Inferior parietal cortex (tissue), 1 donor: ENCODE measurements at regions not wholly inside any gene's neighbourhood (a gene's known extent, or its start where the extent isn't known, plus 50 kb on each side); places are given as distances from the start of the nearest gene placed in this dataset.

ENCODE experiments used
- DNase-seq: peaks from one replicate; pipeline ENCODE4 v3.0.0-alpha.2; 2016; ENCODE audit errors: extremely low spot score

DNA sequence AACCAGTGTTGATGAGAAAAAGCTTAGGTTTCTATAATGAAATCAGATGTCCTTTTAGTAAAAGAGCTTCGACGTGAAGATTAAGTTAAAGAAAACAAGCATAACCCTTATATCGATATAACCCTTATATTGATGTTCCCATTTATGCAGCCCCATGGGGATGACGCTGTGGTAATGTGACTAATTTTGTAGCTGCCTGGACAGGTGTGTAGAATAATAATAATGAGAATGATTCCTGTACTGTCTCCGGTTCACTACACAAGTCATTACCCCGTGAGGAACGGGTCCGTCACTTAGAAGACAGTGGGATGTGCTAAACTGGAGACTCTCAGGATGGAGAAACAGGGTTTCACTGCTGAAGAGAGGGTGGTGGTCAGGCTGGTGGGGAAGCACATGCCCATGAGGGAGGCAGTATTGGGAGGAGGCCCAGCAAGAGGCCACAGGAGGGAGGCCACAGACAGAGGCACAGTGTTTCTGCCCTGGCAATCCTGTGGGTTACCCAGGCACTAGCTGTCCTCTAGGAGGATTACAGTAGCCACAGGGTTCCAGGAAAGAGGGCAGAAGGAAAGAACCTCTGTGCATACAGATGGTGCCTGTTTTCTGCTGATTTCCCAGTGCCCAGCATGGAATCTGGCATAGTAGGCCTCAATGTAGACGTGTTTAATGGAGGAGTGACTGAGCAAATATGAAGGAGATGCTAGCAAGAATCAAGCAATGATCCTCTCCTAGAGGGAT, 191.1 kb upstream of the TSC22D2 start:
- DNase-seq: no peak

DNA sequence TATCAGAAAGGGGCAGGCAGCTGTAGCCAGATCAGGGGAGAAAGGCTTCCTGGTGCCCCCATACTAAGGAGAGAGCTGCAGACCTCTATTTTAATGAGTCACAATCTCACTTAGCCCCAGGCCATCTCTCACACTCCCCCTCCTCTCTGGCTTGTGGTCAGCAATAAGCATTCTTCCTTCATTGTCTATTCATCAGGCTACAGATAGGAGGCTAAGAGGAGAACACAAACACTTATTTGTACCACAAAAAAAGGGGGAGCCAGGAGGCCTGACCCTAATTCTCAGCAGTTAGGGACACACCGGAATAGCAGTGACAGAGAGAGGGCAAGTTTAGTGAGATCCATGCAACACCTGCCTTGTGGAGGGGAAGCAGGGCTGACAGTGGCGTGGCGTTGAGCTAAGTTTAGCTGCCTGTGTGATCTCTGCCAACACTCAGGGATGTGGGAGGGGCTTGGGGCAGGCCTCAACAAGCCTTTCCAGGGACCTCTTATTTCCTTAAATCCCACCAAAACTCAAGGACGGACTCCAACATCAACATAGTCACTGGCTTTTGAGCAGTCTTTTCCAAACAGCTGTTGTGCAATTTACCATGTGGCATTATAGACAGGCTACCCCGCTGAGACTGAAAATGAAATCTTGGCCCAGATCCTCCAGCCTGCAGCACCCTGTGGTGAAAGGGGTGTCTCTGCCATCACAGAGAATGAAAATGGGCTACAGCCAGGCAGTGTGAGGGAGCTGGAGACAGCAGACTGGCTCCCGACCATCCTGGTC, 191.9 kb upstream of the TSC22D2 start:
- DNase-seq: no peak

GRCh38 chr3:150215616-150216015, 192.5 kb upstream of the TSC22D2 start:
- no peak for DNase-seq

- no peak for DNase-seq
Observed at GRCh38 chr3:150213577-150213976, 194.5 kb upstream of the TSC22D2 start.

GRCh38 chr3:150210461-150211110, 197.5 kb upstream of the TSC22D2 start:
- no peak for DNase-seq

DNA sequence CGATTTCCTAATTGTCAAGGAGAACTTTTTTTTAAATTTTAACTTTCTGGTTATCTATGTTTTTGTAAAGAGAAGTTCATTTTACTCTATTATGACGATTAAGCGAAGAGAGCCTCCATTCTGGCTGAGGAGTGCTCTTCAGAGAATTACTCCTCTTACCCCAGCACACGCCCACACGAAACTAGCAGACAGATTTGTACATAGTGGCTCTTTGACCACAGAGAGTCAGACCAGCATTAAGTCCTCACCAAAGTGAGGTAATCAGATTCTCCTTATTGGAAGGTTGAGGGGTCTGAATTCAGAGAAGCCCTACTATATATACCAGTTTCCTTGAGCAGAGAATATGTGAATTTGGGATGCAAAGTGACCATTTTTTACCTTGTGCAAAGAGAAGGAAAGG, 204.8 kb upstream of the TSC22D2 start:
- DNase-seq: no peak

GRCh38 chr3:150202711-150203110, 205.4 kb upstream of the TSC22D2 start:
- no peak for DNase-seq

GRCh38 chr3:150194957-150195356, 213.1 kb upstream of the TSC22D2 start:
- no peak for DNase-seq

- DNase-seq: no peak
Observed at GRCh38 chr3:150194513-150194912, 213.6 kb upstream of the TSC22D2 start.

DNA sequence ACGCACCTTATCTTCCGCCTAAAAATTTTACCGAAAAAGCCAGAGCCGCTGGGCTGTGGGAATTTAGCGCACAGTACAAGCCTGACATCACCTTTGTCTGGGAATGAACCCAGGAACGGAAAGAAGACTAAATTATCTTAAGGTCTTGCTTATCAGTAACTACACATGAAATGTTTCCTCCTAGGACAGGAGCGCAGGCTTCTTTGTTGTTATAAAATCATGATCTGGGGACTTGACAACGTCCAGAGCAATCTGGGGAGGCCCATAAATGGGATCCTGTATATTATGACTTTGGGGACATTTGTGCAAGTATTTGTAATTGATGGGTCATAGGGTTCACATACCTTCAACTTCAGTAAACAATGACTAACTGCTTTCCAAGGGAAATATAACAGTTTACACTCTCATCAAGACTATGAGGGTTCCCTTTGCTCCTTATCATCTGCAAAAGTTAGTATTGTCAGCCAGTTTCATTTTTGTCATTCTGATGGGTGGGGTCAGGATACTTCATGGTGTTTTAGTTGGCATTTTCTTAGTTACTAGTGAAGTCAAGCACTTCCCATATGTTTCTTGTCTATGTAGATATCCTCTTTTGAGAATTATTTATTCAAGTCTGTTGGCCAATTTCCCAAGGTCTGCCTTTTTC, 213.9 kb upstream of the PFN2 start:
- DNase-seq: no peak

DNA sequence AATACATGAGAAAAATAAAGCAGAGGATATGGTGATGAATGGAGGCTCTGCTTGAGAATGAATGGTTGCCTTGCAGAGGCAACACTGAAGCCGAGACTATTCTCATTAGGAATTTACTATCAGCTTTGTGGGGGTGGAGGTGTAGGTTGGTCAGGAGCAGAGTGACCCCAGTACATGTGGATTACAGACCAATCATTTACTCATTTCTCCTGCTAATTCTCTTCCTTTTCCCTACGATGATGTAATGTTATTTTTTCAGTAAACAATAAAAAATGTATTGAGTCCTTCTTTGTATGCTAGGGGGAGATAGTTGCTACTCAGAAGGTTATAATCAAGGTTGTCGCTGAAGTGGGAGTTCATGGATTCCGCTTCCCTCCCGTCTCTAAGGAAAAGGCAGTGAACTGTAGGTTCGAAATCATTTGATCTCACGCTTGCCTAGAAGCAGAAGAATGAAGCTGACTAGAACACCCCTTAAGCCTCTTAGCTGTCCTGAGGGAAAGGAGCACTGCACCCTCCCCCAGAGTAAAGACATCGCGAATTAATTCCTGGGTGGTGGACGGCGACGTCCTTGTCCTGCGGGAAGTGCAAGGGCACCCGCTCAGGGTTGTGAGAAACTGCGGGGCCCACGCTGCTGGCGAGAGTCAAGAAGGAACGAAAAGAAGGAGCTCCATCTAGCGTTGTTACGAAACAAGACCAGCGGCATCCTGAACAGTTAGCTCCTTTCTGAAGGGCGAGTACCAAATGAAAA, 213.2 kb upstream of the PFN2 start:
- peak; percentile 88 for DNase-seq

DNA sequence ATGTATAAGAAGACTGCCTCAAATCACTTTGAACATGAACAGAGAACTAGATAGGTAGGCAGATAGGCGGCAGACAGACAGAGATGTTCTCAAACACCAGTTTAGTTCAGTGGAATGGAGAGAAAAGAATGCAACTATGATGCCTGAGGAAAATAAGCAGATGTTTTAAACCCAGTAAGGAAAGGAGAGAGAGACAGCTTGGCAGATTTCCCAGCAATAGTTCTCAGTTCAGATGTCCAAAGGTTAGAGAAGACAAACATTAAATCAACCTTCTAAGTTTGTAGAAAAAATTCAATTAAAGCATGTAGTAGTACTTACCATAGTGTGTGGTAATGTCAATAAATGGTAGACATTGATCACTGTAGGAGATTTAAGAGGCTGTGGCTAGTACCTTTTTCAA, 209.6 kb upstream of the PFN2 start:
- no peak for DNase-seq

GRCh38 chr3:150179330-150179729, 208.6 kb upstream of the PFN2 start:
- no peak for DNase-seq

DNA sequence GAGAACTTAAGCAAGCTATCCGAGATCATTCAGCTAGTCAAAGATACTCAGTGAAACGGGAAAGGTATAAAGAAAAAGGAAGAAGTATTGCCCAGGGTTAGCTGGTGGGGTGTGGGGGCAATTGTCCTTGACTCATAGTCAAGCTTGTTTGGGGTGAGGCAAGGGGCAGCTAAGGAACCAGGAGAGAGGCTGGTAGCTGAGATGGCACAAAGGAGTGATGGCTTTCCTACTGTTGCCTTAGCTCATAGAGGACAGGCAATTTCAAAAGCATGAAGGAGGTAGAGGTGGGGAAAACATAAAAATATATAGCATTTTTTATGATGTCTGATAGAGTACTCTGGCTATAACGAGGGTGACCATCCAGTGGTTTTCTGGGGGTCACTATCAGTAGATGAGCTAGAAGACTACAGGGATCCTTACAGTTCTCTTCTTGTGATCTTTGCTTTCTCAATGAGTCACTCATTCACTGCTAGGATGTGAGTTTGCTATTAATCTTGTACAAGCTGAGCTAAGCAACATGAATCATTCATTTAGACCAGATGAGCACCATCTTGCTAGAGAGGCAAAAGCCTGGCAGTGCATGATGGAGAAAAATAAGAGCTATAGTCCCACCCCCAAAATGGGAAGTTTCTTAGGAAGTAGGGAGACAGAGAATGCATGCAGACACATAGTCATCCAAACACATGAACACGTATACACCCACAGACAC, 207.1 kb upstream of the PFN2 start:
- DNase-seq: no peak

GRCh38 chr3:150174179-150174578, 203.5 kb upstream of the PFN2 start:
- no peak for DNase-seq

GRCh38 chr3:150172356-150172755, 201.7 kb upstream of the PFN2 start:
- no peak for DNase-seq

- DNase-seq: peak; percentile 71
Observed at GRCh38 chr3:150170852-150171520, 200.3 kb upstream of the PFN2 start.

DNA sequence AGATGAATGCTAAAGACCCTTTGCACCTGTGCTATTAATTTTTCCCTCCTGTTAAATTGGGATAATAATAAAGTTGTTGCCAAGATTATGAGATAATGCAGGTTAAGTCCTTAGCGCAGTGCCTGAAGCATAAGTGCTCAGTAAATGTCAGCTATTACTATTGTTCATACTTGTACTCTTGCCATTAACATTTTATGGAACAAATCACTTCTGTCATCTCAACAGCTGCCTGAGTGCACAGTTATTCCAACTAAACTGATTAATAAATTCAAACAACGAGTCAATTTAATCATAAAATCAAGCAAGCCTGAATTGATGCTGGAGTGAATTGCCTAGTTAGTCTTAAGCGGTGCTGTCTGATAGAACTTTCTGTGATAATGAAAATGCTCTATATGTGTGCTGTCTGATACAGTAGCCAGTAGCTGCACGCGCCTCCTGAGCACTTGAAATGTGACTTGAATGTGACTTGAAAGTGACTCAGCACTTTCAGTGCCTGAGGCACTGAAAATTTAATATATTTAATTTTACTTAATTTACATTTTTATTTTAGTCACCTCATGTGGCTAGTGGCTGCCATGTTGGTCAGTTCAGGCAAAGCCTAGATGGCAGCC, 198.7 kb upstream of the PFN2 start:
- no peak for DNase-seq

- no peak for DNase-seq
Observed at GRCh38 chr3:150168698-150169097, 198.0 kb upstream of the PFN2 start.
